T-cell (primary cell): ENCODE measurements at regions not wholly inside any gene's neighbourhood (a gene's known extent, or its start where the extent isn't known, plus 50 kb on each side); places are given as distances from the start of the nearest gene placed in this dataset.

Experiments
- ATAC-seq, 4 experiments: fragments of 200-7000 bp in 3 of 4; fragments of 150-1000 bp in 1 of 4; cut with Tn5 transposase; replicated peaks in 1 of 4; 1 replicate in 3 of 4; 2 replicates in 1 of 4; pipeline ENCODE4 v1.10.0; 2021; ENCODE audit warnings: moderate library complexity in 3 of 4, mild to moderate bottlenecking in 2 of 4, moderate number of reproducible peaks in 1 of 4
- CTCF ChIA-PET, 2 donors: fragments of 300-600 bp; sonication (Branson Sonifier 250); formaldehyde crosslinking; loops; one replicate each; lab custom pipeline; 2022; ENCODE audit warnings: antibody characterized with exemption in 2 of 2; lab: Charles Lee
- POLR2A ChIA-PET, 2 donors: fragments of 300-600 bp; sonication (Branson Sonifier 250); formaldehyde crosslinking; loops; one replicate each; lab custom pipeline; 2022; ENCODE audit warnings: antibody characterized with exemption in 2 of 2; lab: Charles Lee
- DNase-seq, 35 experiments: peaks; one replicate each; pipeline versions ENCODE4 v3.0.0 to v3.0.0-alpha.2; 2013 to 2023
- H3K27ac ChIP-seq: one replicate; pipeline ENCODE4 v1.5.1; 2013; ENCODE audit warnings: low read length
- H3K27me3 ChIP-seq, 2 experiments: replicated peaks in 1 of 2; 1 replicate in 1 of 2; 2 replicates in 1 of 2; pipeline versions ENCODE4 v1.6.1 to v1.7.0; 2013; ENCODE audit warnings: low read length in 1 of 2, mixed read lengths in 1 of 2; ENCODE audit not compliant: control insufficient read depth in 2 of 2, insufficient read depth in 2 of 2; ENCODE audit errors: extremely low read depth in 1 of 2
- H3K36me3 ChIP-seq, 2 donors: 1 replicate in 1 of 2; 2 replicates in 1 of 2; pipeline versions ENCODE4 v1.6.1 to v1.7.0; 2013; ENCODE audit warnings: low read length in 1 of 2; ENCODE audit not compliant: control insufficient read depth in 2 of 2, insufficient read depth in 1 of 2; ENCODE audit errors: extremely low read depth in 1 of 2
- H3K4me1 ChIP-seq, 2 experiments: 1 replicate in 1 of 2; 2 replicates in 1 of 2; pipeline versions ENCODE4 v1.6.1 to v1.7.0; 2013; ENCODE audit warnings: low read length in 2 of 2, mixed read lengths in 1 of 2; ENCODE audit not compliant: insufficient read depth in 2 of 2, control insufficient read depth in 1 of 2; ENCODE audit errors: extremely low read depth in 1 of 2
- H3K4me3 ChIP-seq, 2 donors: 1 replicate in 1 of 2; 2 replicates in 1 of 2; pipeline versions ENCODE4 v1.5.1 to v1.7.0; 2013; ENCODE audit warnings: mild to moderate bottlenecking in 2 of 2, low read length in 1 of 2, moderate library complexity in 1 of 2; ENCODE audit not compliant: control insufficient read depth in 1 of 2; ENCODE audit errors: extremely low read depth in 1 of 2
- H3K9me3 ChIP-seq: 2 replicates; pipeline ENCODE4 v1.7.0; 2013
- H3K27ac Mint-ChIP-seq, 2 donors: one replicate each; pipeline ENCODE4 v1.8.0; 2020 to 2021; ENCODE audit warnings: mild to moderate bottlenecking in 2 of 2, mixed read lengths in 2 of 2
- H3K27me3 Mint-ChIP-seq, 2 donors: one replicate each; pipeline ENCODE4 v1.8.0; 2021 to 2022; ENCODE audit warnings: mixed read lengths in 2 of 2
- H3K36me3 Mint-ChIP-seq: one replicate; pipeline ENCODE4 v1.8.0; 2021; ENCODE audit warnings: mixed read lengths
- H3K4me1 Mint-ChIP-seq, 3 donors: one replicate each; pipeline ENCODE4 v1.8.0; 2020 to 2022; ENCODE audit warnings: mixed read lengths in 3 of 3, mild to moderate bottlenecking in 1 of 3
- H3K4me3 Mint-ChIP-seq, 3 donors: one replicate each; pipeline ENCODE4 v1.8.0; 2020 to 2022; ENCODE audit warnings: mild to moderate bottlenecking in 3 of 3, mixed read lengths in 3 of 3, moderate library complexity in 3 of 3
- H3K9me3 Mint-ChIP-seq, 3 donors: one replicate each; pipeline ENCODE4 v1.8.0; 2020 to 2022; ENCODE audit warnings: mixed read lengths in 3 of 3
- WGBS: methylation state at CpG from one replicate; pipeline ENCODE4 v1.1.5; 2013; ENCODE audit warnings: missing lambda C conversion rate; ENCODE audit not compliant: insufficient coverage; 5-methylcytosine and 5-hydroxymethylcytosine counted together

GRCh38 chr13:79749566-79749965 is 268.6 kb downstream of the NDFIP2 start:
- Mint-ChIP-seq H3K4me3 (no peak overlapping the region), H3K36me3 (no peaks in the 10 kb centered on the region), H3K9me3 (peaks cover 0 to 4% (median 0%) of the 10 kb centered on the region in 3 donors), H3K4me1 (no peaks in the 10 kb centered on the region), H3K27me3 (peaks cover 0 to 6% of the 10 kb centered on the region in 2 donors), H3K27ac (no peak overlapping the region)
- CTCF ChIA-PET, result no interaction called here
- H3K9me3 ChIP-seq, result no peaks in the 10 kb centered on the region
- H3K36me3 ChIP-seq, result no peaks in the 10 kb centered on the region
- no peaks in the 10 kb centered on the region for H3K4me1 ChIP-seq
- POLR2A ChIA-PET, result no interaction called here
- ATAC-seq (no peak), DNase-seq (no peak)
- H3K27ac ChIP-seq, result no peak overlapping the region
- WGBS, result no CpG with 5 or more reads among the region's 2 CpGs
- H3K27me3 ChIP-seq, result no peaks in the 10 kb centered on the region
- no peak overlapping the region for H3K4me3 ChIP-seq

DNA sequence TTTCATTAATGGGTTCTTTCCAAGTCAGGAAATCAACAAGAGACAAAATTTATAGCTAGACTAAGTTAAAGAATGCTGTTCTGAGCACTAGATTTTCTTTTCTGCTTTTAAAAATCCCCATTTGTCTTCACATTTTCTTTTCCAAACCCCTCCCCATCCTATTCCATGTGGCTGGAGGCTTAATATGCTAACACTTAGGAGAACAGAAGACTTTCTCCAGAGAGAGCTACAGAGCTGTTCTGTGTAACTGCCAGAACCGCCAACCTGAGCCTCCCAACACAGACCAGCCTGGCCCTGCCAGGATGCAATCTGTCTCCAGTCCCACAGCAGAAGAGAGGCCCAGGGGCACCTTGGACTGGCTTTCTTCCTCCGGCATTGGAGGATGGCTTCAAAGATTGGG is 264.1 kb downstream of the NDFIP2 start:
- WGBS, result 50% methylated on average over 1 of the region's 2 CpGs
- no peak for ATAC-seq
- CTCF ChIA-PET, result no interaction called here

GRCh38 chr13:79742923-79743322 is 262.0 kb downstream of the NDFIP2 start:
- H3K36me3 Mint-ChIP-seq, result no peaks in the 10 kb centered on the region
- Histone ChIP-seq H3K4me3 (no peak overlapping the region), H3K36me3 (no peaks in the 10 kb centered on the region), H3K4me1 (no peaks in the 10 kb centered on the region), H3K9me3 (no peaks in the 10 kb centered on the region), H3K27ac (no peak overlapping the region), H3K27me3 (no peaks in the 10 kb centered on the region)
- no peaks in the 10 kb centered on the region for H3K9me3 Mint-ChIP-seq
- ATAC-seq, result no peak
- ChIA-PET CTCF (no interaction called here), POLR2A (no interaction called here)
- no peak overlapping the region for H3K4me3 Mint-ChIP-seq
- H3K4me1 Mint-ChIP-seq, result no peaks in the 10 kb centered on the region
- WGBS, result 77% methylated on average over 2 of the region's 3 CpGs
- H3K27me3 Mint-ChIP-seq, result peaks cover 0 to 4% of the 10 kb centered on the region in 2 donors
- no peak overlapping the region for H3K27ac Mint-ChIP-seq
- DNase-seq, result no peak

More for the DNA sequence above, 264.1 kb downstream of the NDFIP2 start:
- Histone ChIP-seq H3K4me3 (no peak overlapping the region), H3K27ac (no peak overlapping the region), H3K9me3 (no peaks in the 10 kb centered on the region), H3K27me3 (no peaks in the 10 kb centered on the region), H3K36me3 (no peaks in the 10 kb centered on the region), H3K4me1 (no peaks in the 10 kb centered on the region)
- H3K36me3 Mint-ChIP-seq, result no peaks in the 10 kb centered on the region
- no peak overlapping the region for H3K27ac Mint-ChIP-seq
- no peak overlapping the region for H3K4me3 Mint-ChIP-seq
- H3K9me3 Mint-ChIP-seq, result no peaks in the 10 kb centered on the region
- DNase-seq, result no peak
- POLR2A ChIA-PET, result interaction anchor here in 1 of 2 donors (0.6 kb wide), 1 partner anchor 78 kb away, joined by 3 read pairs; no protein-coding TSS in a partner anchor
- H3K27me3 Mint-ChIP-seq, result peaks cover 0 to 4% of the 10 kb centered on the region in 2 donors
- H3K4me1 Mint-ChIP-seq, result no peaks in the 10 kb centered on the region

- no peaks in the 10 kb centered on the region for H3K36me3 Mint-ChIP-seq
- Histone ChIP-seq H3K9me3 (no peaks in the 10 kb centered on the region), H3K4me1 (no peaks in the 10 kb centered on the region), H3K36me3 (no peaks in the 10 kb centered on the region), H3K4me3 (no peak overlapping the region), H3K27ac (no peak overlapping the region), H3K27me3 (no peaks in the 10 kb centered on the region)
- POLR2A ChIA-PET, result no interaction called here
- H3K27me3 Mint-ChIP-seq, result peaks cover 0 to 4% of the 10 kb centered on the region in 2 donors
- DNase-seq, result no peak
- no peaks in the 10 kb centered on the region for H3K4me1 Mint-ChIP-seq
- CTCF ChIA-PET, result no interaction called here
- 20% methylated on average over 1 of the region's 6 CpGs for WGBS
- no peak overlapping the region for H3K4me3 Mint-ChIP-seq
- no peak overlapping the region for H3K27ac Mint-ChIP-seq
- no peak for ATAC-seq
- no peaks in the 10 kb centered on the region for H3K9me3 Mint-ChIP-seq
These were observed 260.0 kb downstream of the NDFIP2 start for GRCh38 chr13:79740991-79741390.

DNA sequence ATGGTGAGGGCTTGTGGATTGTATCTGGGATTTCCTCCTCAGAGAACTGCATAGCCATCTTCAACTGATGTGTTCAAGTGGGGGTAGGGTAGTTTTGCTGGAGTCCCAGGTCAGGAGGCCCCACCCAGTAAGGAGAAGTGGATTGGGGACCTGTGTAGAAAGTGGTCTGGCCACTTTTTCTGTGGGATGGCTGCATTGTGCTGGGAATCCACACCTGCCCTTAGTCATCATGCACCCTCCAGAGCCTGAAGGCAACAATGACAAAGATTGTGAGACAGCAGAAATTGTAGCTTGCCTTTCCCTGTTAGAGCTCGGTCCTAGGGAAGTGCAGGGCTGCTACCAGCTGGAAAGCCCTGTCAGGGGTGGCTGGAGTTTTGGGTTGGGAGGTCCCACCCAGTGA is 255.4 kb downstream of the NDFIP2 start:
- H3K27me3 Mint-ChIP-seq, result peaks cover 0 to 4% of the 10 kb centered on the region in 2 donors
- Histone ChIP-seq H3K9me3 (no peaks in the 10 kb centered on the region), H3K4me3 (no peak overlapping the region), H3K4me1 (no peaks in the 10 kb centered on the region), H3K27me3 (no peaks in the 10 kb centered on the region), H3K36me3 (no peaks in the 10 kb centered on the region), H3K27ac (no peak overlapping the region)
- H3K36me3 Mint-ChIP-seq, result no peaks in the 10 kb centered on the region
- ChIA-PET POLR2A (no interaction called here), CTCF (no interaction called here)
- H3K4me3 Mint-ChIP-seq, result no peak overlapping the region
- H3K9me3 Mint-ChIP-seq, result peaks cover 0 to 13% (median 4%) of the 10 kb centered on the region in 3 donors
- no peak for ATAC-seq
- WGBS, result 86% methylated on average over 1 of the region's 1 CpG
- DNase-seq, result no peak
- H3K27ac Mint-ChIP-seq, result no peak overlapping the region
- no peaks in the 10 kb centered on the region for H3K4me1 Mint-ChIP-seq

GRCh38 chr13:79735228-79735627 is 254.3 kb downstream of the NDFIP2 start:
- H3K27ac ChIP-seq, result no peak overlapping the region
- H3K27me3 ChIP-seq, result no peaks in the 10 kb centered on the region
- DNase-seq, result no peak
- ChIA-PET POLR2A (no interaction called here), CTCF (no interaction called here)
- no peak for ATAC-seq
- no peak overlapping the region for H3K4me3 Mint-ChIP-seq
- no peaks in the 10 kb centered on the region for H3K4me1 Mint-ChIP-seq
- peaks cover 0 to 13% (median 9%) of the 10 kb centered on the region in 3 donors for H3K9me3 Mint-ChIP-seq
- no peaks in the 10 kb centered on the region for H3K36me3 Mint-ChIP-seq
- H3K4me3 ChIP-seq, result no peak overlapping the region
- H3K4me1 ChIP-seq, result no peaks in the 10 kb centered on the region
- no peaks in the 10 kb centered on the region for H3K36me3 ChIP-seq
- no peak overlapping the region for H3K27ac Mint-ChIP-seq
- no peaks in the 10 kb centered on the region for H3K9me3 ChIP-seq
- no peaks in the 10 kb centered on the region for H3K27me3 Mint-ChIP-seq

DNA sequence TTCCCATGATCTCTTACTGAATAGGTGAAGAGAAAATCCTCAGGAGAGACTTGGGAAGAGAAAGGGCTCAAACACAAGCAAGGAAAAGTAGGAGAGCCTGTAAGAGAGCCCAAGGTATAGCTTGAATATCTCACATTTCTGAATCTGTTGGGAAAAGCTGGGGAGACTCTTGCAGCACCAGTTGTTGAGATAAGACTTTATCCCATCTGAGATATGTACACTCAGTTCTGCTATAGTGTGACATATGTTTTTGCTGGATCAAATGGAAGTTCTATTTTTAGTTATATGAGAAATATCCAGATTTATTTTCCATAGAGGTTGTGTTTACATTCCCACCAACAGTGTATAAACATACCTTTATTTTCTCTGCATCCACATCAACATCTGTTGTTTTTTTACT is 246.1 kb downstream of the NDFIP2 start:
- H3K27me3 ChIP-seq, result no peaks in the 10 kb centered on the region
- Mint-ChIP-seq H3K27me3 (no peaks in the 10 kb centered on the region), H3K27ac (no peak overlapping the region), H3K9me3 (peaks cover 0 to 11% (median under 1%) of the 10 kb centered on the region in 3 donors), H3K4me3 (no peak overlapping the region), H3K4me1 (no peaks in the 10 kb centered on the region), H3K36me3 (no peaks in the 10 kb centered on the region)
- ChIA-PET CTCF (no interaction called here), POLR2A (no interaction called here)
- H3K4me3 ChIP-seq, result no peak overlapping the region
- no peaks in the 10 kb centered on the region for H3K36me3 ChIP-seq
- no peak overlapping the region for H3K27ac ChIP-seq
- H3K4me1 ChIP-seq, result no peaks in the 10 kb centered on the region
- ATAC-seq, result no peak
- DNase-seq, result no peak
- no peaks in the 10 kb centered on the region for H3K9me3 ChIP-seq
